ENCODE measurements at regions not wholly inside any gene's neighbourhood (a gene's known extent, or its start where the extent isn't known, plus 50 kb on each side); places are given as distances from the start of the nearest gene placed in this dataset.
"Not testable (repeated sequence)": the region's sequence is repeated elsewhere in the genome, so short reads cannot be mapped to it uniquely, and the experiment has no call there.

DNA sequence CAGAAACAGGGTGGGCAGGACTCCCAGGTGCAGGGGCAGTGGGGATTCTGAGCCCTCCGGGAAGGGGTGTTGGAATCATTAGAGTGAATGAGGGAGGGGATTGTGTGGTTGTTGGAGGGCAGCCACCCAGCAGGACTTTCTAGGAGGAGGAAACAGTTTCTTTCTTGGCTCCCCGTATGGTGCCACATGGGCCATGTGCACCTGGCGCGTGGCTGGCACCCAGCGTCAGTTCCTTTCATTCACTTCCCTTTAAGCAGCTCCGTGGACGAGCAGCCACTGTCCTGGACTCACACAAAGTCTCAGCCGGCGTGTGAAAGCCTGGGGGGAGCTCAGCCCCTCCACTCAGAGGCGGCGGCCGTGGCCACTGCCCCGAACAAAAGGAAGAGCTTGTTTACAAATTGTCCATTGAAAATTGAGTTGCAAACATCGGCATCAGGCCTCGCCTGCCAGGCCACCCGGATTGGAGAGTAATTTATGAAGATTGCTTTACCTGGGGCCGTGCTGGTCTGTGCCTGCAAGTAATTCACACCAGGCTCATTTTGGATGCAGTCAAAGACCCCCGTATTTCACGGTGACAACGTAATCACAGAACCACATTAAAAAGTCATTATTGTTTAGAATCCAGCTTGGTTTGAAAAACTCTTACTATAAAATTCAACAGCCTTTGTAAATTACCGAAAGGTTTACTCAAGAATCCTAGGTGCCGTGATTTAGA, 101.7 kb upstream of the C14orf180 start:
- Histone ChIP-seq H3K9me3 (peaks cover 14% of the 10 kb centered on the region), H3K4me3 (no peak overlapping the region), H3K36me3 (ENCODE audit: low read depth) (no peaks in the 10 kb centered on the region), H3K4me1 (ENCODE audit: low read depth) (no peaks in the 10 kb centered on the region)
- DNase-seq (no peak), ATAC-seq (no peak)
- no peak for TF ChIP-seq CTCF (IDR thresholded peaks at IDR 0.05)
- intact Hi-C loops (cut with DNase I, micrococcal nuclease): no loop called here

DNA sequence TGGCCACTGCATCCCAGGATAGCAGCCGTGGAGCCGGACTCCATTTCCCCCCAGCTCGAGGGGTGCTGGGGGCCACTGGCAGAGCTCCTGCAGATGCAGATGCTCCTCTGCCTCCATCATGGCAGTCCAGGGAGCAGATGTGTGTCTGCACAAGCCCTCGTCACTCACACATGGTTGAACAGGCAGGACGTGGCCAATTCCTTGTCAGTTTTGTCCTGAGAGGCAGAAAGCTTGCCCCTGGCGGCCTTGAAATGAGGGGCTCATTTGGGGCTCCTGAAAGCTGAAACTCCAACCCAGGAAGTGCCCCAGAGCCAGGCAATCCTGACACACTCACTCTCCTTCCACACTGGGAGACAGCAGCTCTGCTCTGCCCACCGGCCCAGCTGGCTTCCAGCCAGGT, 100.9 kb upstream of the C14orf180 start:
- no peaks in the 10 kb centered on the region for H3K4me1 ChIP-seq (ENCODE audit: low read depth)
- no peaks in the 10 kb centered on the region for H3K36me3 ChIP-seq (ENCODE audit: low read depth)
- peaks cover 16% of the 10 kb centered on the region for H3K9me3 ChIP-seq
- H3K4me3 ChIP-seq: no peak overlapping the region
- ATAC-seq (no peak), DNase-seq (no peak)
- no peak for TF ChIP-seq CTCF (IDR thresholded peaks at IDR 0.05)
- intact Hi-C loops (cut with DNase I, micrococcal nuclease): no loop called here

DNA sequence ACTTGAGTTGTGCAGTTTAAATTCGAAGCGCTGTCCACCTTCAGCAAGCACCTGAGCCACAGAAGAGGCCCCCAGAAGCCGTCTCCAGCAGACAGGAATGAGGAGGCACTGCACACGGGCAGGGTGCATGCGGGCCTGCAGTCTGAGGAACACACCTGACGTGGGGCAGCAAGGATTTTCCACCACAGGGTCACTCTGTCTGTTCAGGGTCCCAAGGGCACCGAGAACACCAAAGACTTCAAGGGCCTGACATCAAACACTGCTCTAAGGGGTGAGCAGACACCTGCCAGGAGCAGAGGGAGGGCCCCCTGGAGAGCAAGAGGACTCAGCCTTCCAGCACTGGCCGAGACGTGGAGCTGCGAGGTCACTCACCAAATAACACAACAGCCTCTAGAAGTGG, 99.7 kb upstream of the C14orf180 start:
- no peak for ATAC-seq
- Histone ChIP-seq H3K36me3 (ENCODE audit: low read depth) (no peaks in the 10 kb centered on the region), H3K4me3 (no peak overlapping the region), H3K9me3 (peaks cover 16% of the 10 kb centered on the region), H3K4me1 (ENCODE audit: low read depth) (no peaks in the 10 kb centered on the region)
- TF ChIP-seq CTCF (IDR thresholded peaks at IDR 0.05): no peak
- no peak for DNase-seq
- intact Hi-C loops (cut with DNase I, micrococcal nuclease): no loop called here

DNA sequence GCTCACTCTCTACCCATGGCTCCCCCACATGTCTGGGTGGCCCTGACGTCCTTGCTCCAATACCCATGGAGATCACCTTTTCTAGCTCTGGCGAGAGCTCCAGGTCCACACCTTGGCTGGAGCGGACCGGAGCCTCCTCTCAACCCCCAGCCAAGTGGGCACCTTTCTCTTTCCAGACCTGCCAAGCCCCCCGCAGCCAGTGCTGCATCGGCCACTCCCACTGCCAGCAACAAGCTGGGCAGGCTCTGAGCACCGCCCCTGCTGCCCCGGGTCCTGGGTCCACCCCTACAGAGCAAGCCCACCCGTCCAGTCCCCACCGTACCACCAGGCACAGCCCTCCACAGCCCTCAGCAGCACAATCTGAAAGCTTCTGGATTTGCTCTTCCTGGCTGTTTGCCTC, 98.2 kb upstream of the C14orf180 start:
- ATAC-seq: no peak
- Histone ChIP-seq H3K4me1 (ENCODE audit: low read depth) (no peaks in the 10 kb centered on the region), H3K4me3 (no peak overlapping the region), H3K36me3 (ENCODE audit: low read depth) (no peaks in the 10 kb centered on the region), H3K9me3 (peaks cover 16% of the 10 kb centered on the region)
- intact Hi-C loops (cut with DNase I, micrococcal nuclease): no loop called here
- DNase-seq: no peak
- no peak for TF ChIP-seq CTCF (IDR thresholded peaks at IDR 0.05)

- H3K4me3 ChIP-seq; DNase-seq; H3K4me1 ChIP-seq (ENCODE audit: low read depth); intact Hi-C loops (cut with DNase I, micrococcal nuclease); H3K36me3 ChIP-seq (ENCODE audit: low read depth); ATAC-seq: not testable (repeated sequence)
- peaks cover 16% of the 10 kb centered on the region for H3K9me3 ChIP-seq
These were observed 97.5 kb upstream of the C14orf180 start for GRCh38 chr14:104482017-104482416.

- DNase-seq: no peak
- intact Hi-C loops (cut with DNase I, micrococcal nuclease): no loop called here
- peaks cover 13% of the 10 kb centered on the region for H3K9me3 ChIP-seq
- no peaks in the 10 kb centered on the region for H3K36me3 ChIP-seq (ENCODE audit: low read depth)
- no peak overlapping the region for H3K4me3 ChIP-seq
- no peaks in the 10 kb centered on the region for H3K4me1 ChIP-seq (ENCODE audit: low read depth)
- no peak for ATAC-seq
- TF ChIP-seq CTCF (IDR thresholded peaks at IDR 0.05): no peak
These were observed 93.2 kb upstream of the C14orf180 start for GRCh38 chr14:104486222-104486923.

Measured in mucosa of descending colon (tissue), 3 donors.